DOHH2 (cell line): ENCODE measurements at regions not wholly inside any gene's neighbourhood (a gene's known extent, or its start where the extent isn't known, plus 50 kb on each side); places are given as distances from the start of the nearest gene placed in this dataset.

Experiments used
- H3F3A ChIP-seq: fragments of 200-600 bp; sonication (generic), shearing (Covaris generic); 2 replicates; pipeline ENCODE4 v1.6.0; 2016; ENCODE audit warnings: antibody characterized with exemption, mild to moderate bottlenecking; ENCODE audit not compliant: control insufficient read depth, insufficient read depth
- H3K27ac ChIP-seq: fragments of 200-600 bp; sonication (generic); 2 replicates; pipeline ENCODE4 v1.5.1; 2014; ENCODE audit warnings: low read depth, mild to moderate bottlenecking, low read length, moderate library complexity
- H3K27me3 ChIP-seq: fragments of 200-600 bp; sonication (generic); 2 replicates; pipeline ENCODE4 v1.6.1; 2014; ENCODE audit warnings: mild to moderate bottlenecking, low read length, mixed read lengths; ENCODE audit not compliant: control insufficient read depth
- H3K36me3 ChIP-seq: fragments of 200-600 bp; sonication (generic); 2 replicates; pipeline ENCODE4 v1.6.1; 2014; ENCODE audit warnings: mild to moderate bottlenecking, low read length, moderate library complexity, mixed read lengths; ENCODE audit not compliant: control insufficient read depth
- H3K4me1 ChIP-seq: fragments of 200-600 bp; sonication (generic); 2 replicates; pipeline ENCODE4 v1.6.1; 2014; ENCODE audit warnings: mild to moderate bottlenecking, low read length, mixed read lengths; ENCODE audit not compliant: control insufficient read depth
- H3K4me2 ChIP-seq: fragments of 200-600 bp; sonication (generic); 2 replicates; pipeline ENCODE4 v1.6.0; 2014; ENCODE audit warnings: mild to moderate bottlenecking, low read length, moderate library complexity
- H3K4me3 ChIP-seq: fragments of 200-600 bp; sonication (generic); 2 replicates; pipeline ENCODE4 v1.5.1; 2014; ENCODE audit warnings: mild to moderate bottlenecking, low read length, mixed read lengths
- H3K79me2 ChIP-seq: fragments of 200-600 bp; sonication (generic); 2 replicates; pipeline ENCODE4 v1.6.1; 2014; ENCODE audit warnings: mild to moderate bottlenecking, low read length, mixed read lengths; ENCODE audit not compliant: control insufficient read depth
- H3K9me2 ChIP-seq: fragments of 200-600 bp; sonication (generic); replicated peaks from 2 replicates; pipeline ENCODE4 v1.6.1; 2014; ENCODE audit warnings: mild to moderate bottlenecking, low read length, mixed read lengths; ENCODE audit not compliant: control insufficient read depth
- H3K9me3 ChIP-seq: fragments of 200-600 bp; sonication (generic); 2 replicates; pipeline ENCODE4 v1.6.1; 2014; ENCODE audit warnings: antibody characterized with exemption, low read length, mixed read lengths; ENCODE audit not compliant: control insufficient read depth, insufficient read depth
- H4K20me1 ChIP-seq: fragments of 200-600 bp; sonication (generic); 2 replicates; pipeline ENCODE4 v1.6.0; 2014; ENCODE audit warnings: low read depth, mild to moderate bottlenecking, antibody characterized with exemption, low read length, moderate library complexity; ENCODE audit not compliant: control insufficient read depth, insufficient read depth
- EZH2phosphoT487 ChIP-seq: fragments of 200-600 bp; sonication (generic); IDR thresholded peaks from 2 replicates; pipeline ENCODE4 v1.6.1; 2017; ENCODE audit warnings: borderline replicate concordance, mild to moderate bottlenecking, antibody characterized with exemption, low read length, moderate library complexity, mixed read lengths
- TF ChIP-seq, protein P1 (sequence below): fragments of 200-600 bp; sonication (generic); IDR thresholded peaks from one replicate; pipeline ENCODE4 v1.5.1; 2014; ENCODE audit warnings: antibody characterized with exemption, mild to moderate bottlenecking, low read depth, low read length; ENCODE audit not compliant: poor library complexity, severe bottlenecking

DNA sequence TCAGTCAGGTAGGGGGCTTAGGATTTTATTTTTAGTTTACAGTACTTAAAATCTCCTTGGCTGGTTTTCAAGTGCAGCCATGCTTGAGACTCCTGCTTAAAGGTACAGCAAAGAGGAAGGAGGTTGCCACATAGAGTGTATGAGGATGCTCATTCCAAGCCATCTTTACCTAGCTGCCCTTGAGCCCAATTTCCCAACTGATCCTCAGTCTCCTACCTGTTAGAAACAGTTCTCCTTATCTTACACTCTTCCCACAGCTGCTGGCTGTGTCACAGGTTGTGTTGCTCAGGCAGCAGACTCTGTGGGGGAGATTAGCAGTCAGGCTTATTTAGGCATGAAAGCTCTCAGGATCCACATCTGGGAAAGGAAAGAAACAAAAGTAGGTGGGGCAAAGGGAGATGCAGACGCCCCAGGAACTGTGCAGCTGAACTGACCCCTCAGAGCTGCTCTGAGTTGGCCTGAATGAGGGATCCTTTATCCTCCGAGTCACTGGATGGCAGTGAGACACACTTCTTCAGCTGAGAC lies 95.1 kb downstream of the NMUR2 start:
- Histone ChIP-seq H3K4me1 (no peaks in the 10 kb centered on the region), H3F3A (no peaks in the 10 kb centered on the region), H3K4me2 (no peak overlapping the region), H3K36me3 (no peaks in the 10 kb centered on the region), H3K9me2 (no peaks in the 10 kb centered on the region), H3K9me3 (no peaks in the 10 kb centered on the region), H3K27ac (no peak overlapping the region), H4K20me1 (no peaks in the 10 kb centered on the region), H3K4me3 (no peak overlapping the region), H3K27me3 (no peaks in the 10 kb centered on the region), H3K79me2 (no peaks in the 10 kb centered on the region)
- no peak for TF ChIP-seq EZH2phosphoT487
- TF ChIP-seq, protein P1, sequence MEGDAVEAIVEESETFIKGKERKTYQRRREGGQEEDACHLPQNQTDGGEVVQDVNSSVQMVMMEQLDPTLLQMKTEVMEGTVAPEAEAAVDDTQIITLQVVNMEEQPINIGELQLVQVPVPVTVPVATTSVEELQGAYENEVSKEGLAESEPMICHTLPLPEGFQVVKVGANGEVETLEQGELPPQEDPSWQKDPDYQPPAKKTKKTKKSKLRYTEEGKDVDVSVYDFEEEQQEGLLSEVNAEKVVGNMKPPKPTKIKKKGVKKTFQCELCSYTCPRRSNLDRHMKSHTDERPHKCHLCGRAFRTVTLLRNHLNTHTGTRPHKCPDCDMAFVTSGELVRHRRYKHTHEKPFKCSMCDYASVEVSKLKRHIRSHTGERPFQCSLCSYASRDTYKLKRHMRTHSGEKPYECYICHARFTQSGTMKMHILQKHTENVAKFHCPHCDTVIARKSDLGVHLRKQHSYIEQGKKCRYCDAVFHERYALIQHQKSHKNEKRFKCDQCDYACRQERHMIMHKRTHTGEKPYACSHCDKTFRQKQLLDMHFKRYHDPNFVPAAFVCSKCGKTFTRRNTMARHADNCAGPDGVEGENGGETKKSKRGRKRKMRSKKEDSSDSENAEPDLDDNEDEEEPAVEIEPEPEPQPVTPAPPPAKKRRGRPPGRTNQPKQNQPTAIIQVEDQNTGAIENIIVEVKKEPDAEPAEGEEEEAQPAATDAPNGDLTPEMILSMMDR, result no peak

DNA sequence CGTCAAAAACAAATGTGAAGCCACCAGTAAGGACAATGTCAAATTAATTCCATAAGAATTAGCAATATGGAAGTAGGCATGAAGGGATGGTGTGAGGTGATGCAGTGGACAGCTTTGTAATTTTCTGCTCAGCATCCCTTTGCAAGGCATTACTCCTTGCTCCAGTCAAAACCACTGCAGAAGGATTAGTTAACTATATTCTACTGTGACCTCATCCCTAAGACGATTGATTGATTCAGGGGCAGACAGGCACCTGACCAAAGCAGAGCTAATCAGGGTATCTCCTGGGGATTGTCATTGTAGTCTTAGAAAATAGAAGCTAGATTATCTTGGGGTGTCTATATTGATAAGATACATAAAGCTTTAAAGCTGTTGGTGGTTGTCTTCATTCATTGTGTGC lies 98.7 kb downstream of the NMUR2 start:
- Histone ChIP-seq H3K36me3 (no peaks in the 10 kb centered on the region), H3K79me2 (no peaks in the 10 kb centered on the region), H3K4me1 (no peaks in the 10 kb centered on the region), H4K20me1 (no peaks in the 10 kb centered on the region), H3K9me3 (no peaks in the 10 kb centered on the region), H3F3A (no peaks in the 10 kb centered on the region), H3K4me2 (no peak overlapping the region), H3K27ac (no peak overlapping the region), H3K9me2 (no peaks in the 10 kb centered on the region), H3K4me3 (no peak overlapping the region), H3K27me3 (no peaks in the 10 kb centered on the region)
- TF ChIP-seq EZH2phosphoT487, result no peak
- TF ChIP-seq, protein P1, result no peak

- Histone ChIP-seq H4K20me1 (no peaks in the 10 kb centered on the region), H3K4me2 (no peak overlapping the region), H3K27me3 (no peaks in the 10 kb centered on the region), H3K79me2 (no peaks in the 10 kb centered on the region), H3K4me1 (no peaks in the 10 kb centered on the region), H3K36me3 (no peaks in the 10 kb centered on the region), H3K27ac (no peak overlapping the region), H3K9me2 (no peaks in the 10 kb centered on the region), H3F3A (no peaks in the 10 kb centered on the region), H3K9me3 (no peaks in the 10 kb centered on the region), H3K4me3 (no peak overlapping the region)
- no peak for TF ChIP-seq EZH2phosphoT487
- TF ChIP-seq, protein P1, result no peak
Observed at GRCh38 chr5:152305525-152305924, 99.6 kb downstream of the NMUR2 start.
